Mucosa of descending colon (tissue), 3 donors: ENCODE measurements at regions not wholly inside any gene's neighbourhood (a gene's known extent, or its start where the extent isn't known, plus 50 kb on each side); places are given as distances from the start of the nearest gene placed in this dataset.
A peak's percentile ranks its signal among the peaks of the same experiment; 100 is the strongest.

Experiments
- ATAC-seq: fragments of 200-7000 bp; cut with Tn5 transposase; one replicate; pipeline ENCODE4 v1.9.1; 2020; ENCODE audit warnings: mild to moderate bottlenecking, moderate library complexity
- DNase-seq, 3 donors: peaks; one replicate each; pipeline ENCODE4 v3.0.0-alpha.2; 2020
- H3K36me3 ChIP-seq: fragments of 200-600 bp; one replicate; pipeline ENCODE4 v1.8.0; 2021; ENCODE audit warnings: low read depth, mild to moderate bottlenecking
- H3K4me1 ChIP-seq: fragments of 200-600 bp; one replicate; pipeline ENCODE4 v1.8.0; 2021; ENCODE audit warnings: low read depth, mild to moderate bottlenecking
- H3K4me3 ChIP-seq: fragments of 200-600 bp; one replicate; pipeline ENCODE4 v1.8.0; 2021; ENCODE audit warnings: mild to moderate bottlenecking
- H3K9me3 ChIP-seq: fragments of 200-600 bp; one replicate; pipeline ENCODE4 v1.8.0; 2021; ENCODE audit warnings: mild to moderate bottlenecking
- CTCF ChIP-seq: fragments of 200-600 bp; IDR thresholded peaks from one replicate; pipeline ENCODE4 v1.8.0; 2022; ENCODE audit warnings: antibody characterized with exemption, mild to moderate bottlenecking
- intact Hi-C, 2 donors: fragments of 100-400 bp; cut with DNase I in 1 of 2; cut with micrococcal nuclease in 1 of 2; formaldehyde crosslinking; loops; one replicate each; pipeline versions ENCODE4 v1.11.0 to v1.11.1; 2022; cut with DNase I, micrococcal nuclease
- donor health status: DM: no; HTN: no; CAD: no; lungs with moderate emphysema.
- donor health status: DM: no; HTN: no; CAD: no.
- donor health status: DM: no; HTN: yes; CAD: no.

DNA sequence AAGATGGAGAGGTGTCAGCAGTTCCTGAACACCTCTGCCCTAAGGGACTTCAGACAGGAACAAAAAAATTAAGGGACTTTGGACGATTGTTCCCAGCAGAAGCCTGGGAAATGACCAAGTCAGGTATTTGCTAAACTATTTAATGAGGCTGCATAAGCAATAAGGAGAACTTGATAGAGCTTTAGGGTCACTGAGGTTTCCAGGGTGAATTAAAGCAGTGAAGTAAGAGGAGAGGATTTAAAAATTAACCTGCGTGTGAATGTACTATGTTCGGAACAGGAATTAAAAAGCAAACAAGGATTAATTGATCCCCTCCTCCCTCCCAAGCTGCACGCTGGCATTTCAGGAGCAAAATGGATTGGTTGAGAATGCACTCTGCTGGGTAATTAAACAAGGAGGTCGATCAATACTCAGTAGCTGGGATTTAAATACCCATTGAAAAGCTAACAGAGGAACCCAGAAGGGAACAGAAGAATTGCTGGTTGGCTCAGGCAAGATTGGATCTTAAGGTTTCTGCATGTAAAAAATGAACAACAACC, 157.2 kb downstream of the RNF152 start:
- intact Hi-C loops: loop anchor here in 1 of 2 donors (10.0 kb wide), 1 partner anchor 159 kb away; the partner anchor contains the start of gene RNF152
- peak in 1 of 3 donors; percentile 41 for DNase-seq
- Histone ChIP-seq H3K36me3 (no peaks in the 10 kb centered on the region), H3K9me3 (no peaks in the 10 kb centered on the region), H3K4me3 (no peak overlapping the region), H3K4me1 (peaks cover 29% of the 10 kb centered on the region)
- peak; percentile 87 for ATAC-seq
- no peak for TF ChIP-seq CTCF

- TF ChIP-seq CTCF: no peak
- Histone ChIP-seq H3K36me3 (no peaks in the 10 kb centered on the region), H3K9me3 (no peaks in the 10 kb centered on the region), H3K4me1 (peaks cover 29% of the 10 kb centered on the region), H3K4me3 (no peak overlapping the region)
- DNase-seq (no peak), ATAC-seq (no peak)
- intact Hi-C loops: loop anchor here in 1 of 2 donors (10.0 kb wide), 1 partner anchor 160 kb away; the partner anchor contains the start of gene RNF152
These were observed 158.4 kb downstream of the RNF152 start for GRCh38 chr18:61734396-61734795.

- Histone ChIP-seq H3K4me1 (peaks cover 17% of the 10 kb centered on the region), H3K4me3 (no peak overlapping the region), H3K9me3 (no peaks in the 10 kb centered on the region), H3K36me3 (no peaks in the 10 kb centered on the region)
- TF ChIP-seq CTCF: no peak
- intact Hi-C loops: loop anchor here in 1 of 2 donors (10.0 kb wide), 1 partner anchor 162 kb away; the partner anchor contains the start of gene RNF152
- ATAC-seq (no peak), DNase-seq (no peak)
These were observed 160.0 kb downstream of the RNF152 start for GRCh38 chr18:61732854-61733253.

DNA sequence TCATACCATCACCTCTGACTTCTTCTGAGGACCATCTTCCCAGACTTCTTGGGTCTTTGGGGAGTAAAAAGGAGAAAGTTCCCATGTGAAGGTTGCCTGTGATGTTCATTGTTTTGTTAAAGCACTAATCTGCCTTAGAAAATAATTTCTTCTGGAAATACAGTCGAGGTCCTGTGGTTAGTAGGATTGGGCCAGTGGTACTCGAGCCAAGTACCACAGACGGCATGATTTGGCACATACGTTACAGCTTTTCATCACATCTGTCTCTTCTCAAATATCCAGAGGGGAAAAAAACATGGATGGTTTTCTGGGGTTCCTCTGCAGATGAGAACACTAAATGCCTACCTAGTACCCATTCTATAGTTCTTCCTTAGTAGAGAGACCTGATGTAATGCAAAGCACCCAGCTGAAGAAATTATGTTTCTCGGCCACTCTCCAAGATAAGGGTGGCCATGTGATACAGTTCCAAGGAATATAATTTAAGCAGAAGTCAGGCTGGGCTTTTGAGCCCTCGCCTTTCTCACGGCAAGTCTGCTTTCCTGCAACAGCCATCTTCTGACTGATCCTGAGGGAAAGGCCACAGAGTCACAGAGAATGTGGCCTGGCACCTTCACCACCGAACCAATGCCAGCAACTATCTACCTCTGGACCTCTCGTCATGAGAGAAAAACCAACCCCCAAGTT, 161.0 kb downstream of the RNF152 start:
- TF ChIP-seq CTCF: no peak

GRCh38 chr18:61731178-61731577, 161.6 kb downstream of the RNF152 start:
- TF ChIP-seq CTCF: no peak
- H3K36me3 ChIP-seq: no peaks in the 10 kb centered on the region
- DNase-seq (no peak), ATAC-seq (no peak)
- H3K4me1 ChIP-seq: peaks cover 11% of the 10 kb centered on the region
- no peak overlapping the region for H3K4me3 ChIP-seq
- H3K9me3 ChIP-seq: no peaks in the 10 kb centered on the region
- intact Hi-C loops: loop anchor here in 1 of 2 donors (10.0 kb wide), 1 partner anchor 164 kb away; the partner anchor contains the start of gene RNF152

More for the DNA sequence above, 161.0 kb downstream of the RNF152 start:
- no peaks in the 10 kb centered on the region for H3K9me3 ChIP-seq
- DNase-seq (no peak), ATAC-seq (no peak)
- intact Hi-C loops: loop anchor here in 1 of 2 donors (10.0 kb wide), 1 partner anchor 163 kb away; the partner anchor contains the start of gene RNF152
- no peaks in the 10 kb centered on the region for H3K36me3 ChIP-seq
- H3K4me3 ChIP-seq: no peak overlapping the region
- peaks cover 13% of the 10 kb centered on the region for H3K4me1 ChIP-seq
